VCaP (cell line): ENCODE measurements at regions not wholly inside any gene's neighbourhood (a gene's known extent, or its start where the extent isn't known, plus 50 kb on each side); places are given as distances from the start of the nearest gene placed in this dataset.
A peak's percentile ranks its signal among the peaks of the same experiment; 100 is the strongest.

ENCODE experiments used
- H3K27ac ChIP-seq: fragments of 450-650 bp; 2 replicates; pipeline ENCODE4 v1.5.1; 2017
- TF ChIP-seq, protein P1 (sequence below): fragments of 450-650 bp; conservative IDR thresholded peaks from 2 replicates; pipeline ENCODE4 v1.5.1; 2017; ENCODE audit warnings: mild to moderate bottlenecking, moderate library complexity

DNA sequence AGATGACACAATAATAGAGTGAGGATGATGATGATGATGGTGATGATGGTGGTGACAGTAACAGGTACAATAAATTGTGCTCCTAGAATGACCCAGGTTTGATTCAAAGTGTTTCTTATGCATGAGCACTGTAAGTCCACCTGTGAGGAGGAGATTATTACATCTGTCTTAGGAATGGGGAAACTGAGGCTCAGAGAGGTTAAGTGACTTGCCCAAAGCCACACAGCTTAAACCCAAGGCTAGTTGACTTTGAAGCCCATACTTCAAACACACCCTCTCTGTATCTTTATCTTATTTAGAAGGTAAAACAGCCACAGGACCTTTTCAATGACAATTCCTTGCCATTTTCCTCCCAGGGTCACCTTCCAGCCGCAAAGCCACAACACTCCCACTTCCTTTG lies 88.9 kb downstream of the MIAT start:
- H3K27ac ChIP-seq: no peak overlapping the region
- TF ChIP-seq, protein P1, sequence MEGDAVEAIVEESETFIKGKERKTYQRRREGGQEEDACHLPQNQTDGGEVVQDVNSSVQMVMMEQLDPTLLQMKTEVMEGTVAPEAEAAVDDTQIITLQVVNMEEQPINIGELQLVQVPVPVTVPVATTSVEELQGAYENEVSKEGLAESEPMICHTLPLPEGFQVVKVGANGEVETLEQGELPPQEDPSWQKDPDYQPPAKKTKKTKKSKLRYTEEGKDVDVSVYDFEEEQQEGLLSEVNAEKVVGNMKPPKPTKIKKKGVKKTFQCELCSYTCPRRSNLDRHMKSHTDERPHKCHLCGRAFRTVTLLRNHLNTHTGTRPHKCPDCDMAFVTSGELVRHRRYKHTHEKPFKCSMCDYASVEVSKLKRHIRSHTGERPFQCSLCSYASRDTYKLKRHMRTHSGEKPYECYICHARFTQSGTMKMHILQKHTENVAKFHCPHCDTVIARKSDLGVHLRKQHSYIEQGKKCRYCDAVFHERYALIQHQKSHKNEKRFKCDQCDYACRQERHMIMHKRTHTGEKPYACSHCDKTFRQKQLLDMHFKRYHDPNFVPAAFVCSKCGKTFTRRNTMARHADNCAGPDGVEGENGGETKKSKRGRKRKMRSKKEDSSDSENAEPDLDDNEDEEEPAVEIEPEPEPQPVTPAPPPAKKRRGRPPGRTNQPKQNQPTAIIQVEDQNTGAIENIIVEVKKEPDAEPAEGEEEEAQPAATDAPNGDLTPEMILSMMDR: no peak

DNA sequence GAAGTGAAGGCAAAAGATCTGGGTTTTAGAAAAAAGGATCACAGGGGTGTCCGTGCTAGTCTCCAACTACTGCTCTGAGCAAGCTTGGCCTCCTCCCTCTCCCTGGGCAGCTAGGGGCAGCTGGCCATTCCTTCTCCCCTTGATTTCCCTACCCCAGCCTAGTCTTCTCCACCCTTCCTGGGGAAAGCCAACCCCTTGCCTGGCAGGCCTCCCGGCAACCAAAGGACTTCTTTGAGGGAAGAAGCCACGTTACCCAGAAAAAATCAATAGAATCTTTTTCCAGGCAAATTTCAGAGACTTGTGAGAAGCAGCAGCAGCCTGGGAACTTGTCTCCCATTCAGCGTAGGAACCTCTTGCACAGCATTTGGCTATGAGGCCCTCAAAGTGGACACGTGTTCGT lies 91.5 kb downstream of the MIAT start:
- no peak overlapping the region for H3K27ac ChIP-seq
- TF ChIP-seq, protein P1: no peak

DNA sequence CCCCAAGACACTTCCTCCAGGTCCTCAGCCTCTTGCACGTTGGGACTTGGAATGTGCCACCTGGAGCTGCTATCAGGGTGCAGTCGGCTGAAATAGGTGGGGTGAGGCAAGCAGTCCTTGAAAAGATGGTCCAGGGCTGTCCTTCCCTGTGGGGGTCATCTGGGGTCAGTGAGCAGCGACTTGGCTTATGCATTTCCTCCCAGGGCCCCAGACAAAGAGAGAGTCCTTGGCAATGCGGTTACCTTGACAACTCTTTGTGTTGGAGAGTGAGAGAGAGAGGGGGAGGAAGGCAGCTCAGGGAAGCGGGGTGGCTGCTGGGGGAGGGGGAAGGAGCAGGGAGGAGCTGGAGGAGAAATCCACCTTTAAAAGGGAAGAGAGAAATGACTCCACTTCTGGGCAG lies 93.8 kb downstream of the MIAT start:
- TF ChIP-seq, protein P1: no peak
- no peak overlapping the region for H3K27ac ChIP-seq

DNA sequence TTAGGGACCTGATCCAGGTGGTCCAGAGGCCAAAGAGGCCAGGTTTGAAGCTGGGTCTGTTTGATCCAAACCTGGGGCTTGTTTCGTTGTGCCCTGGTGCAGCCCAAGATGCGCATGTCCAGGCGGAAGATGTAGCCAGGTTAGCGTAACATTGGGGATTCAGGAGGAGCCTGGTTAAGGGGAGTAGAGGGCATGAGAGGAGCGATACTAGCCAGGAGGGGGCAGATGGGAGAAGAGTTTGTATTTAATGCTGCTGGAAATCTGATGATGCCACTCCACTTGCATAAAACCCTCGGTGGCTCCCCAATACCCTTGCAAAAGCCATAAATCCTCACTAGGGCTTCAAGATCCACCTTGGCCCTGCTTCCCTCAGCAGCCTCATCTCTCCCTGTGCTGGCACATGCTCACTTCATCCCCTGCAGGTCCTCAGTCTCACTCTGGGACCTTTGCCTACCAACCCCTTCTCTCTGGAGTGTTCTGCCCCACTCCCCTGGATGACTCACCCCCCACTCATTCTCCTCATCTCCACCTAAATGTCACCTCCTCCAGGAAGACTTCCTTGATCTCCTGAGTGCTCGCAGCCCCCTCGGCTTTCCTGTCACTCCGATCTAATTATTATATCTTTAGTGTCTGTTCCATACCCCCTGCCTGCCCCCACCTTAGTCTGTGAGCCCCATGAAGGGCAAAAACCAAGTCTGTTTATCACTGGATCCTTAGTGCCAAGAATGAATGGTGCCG lies 95.9 kb downstream of the MIAT start:
- no peak overlapping the region for H3K27ac ChIP-seq
- TF ChIP-seq, protein P1: no peak

DNA sequence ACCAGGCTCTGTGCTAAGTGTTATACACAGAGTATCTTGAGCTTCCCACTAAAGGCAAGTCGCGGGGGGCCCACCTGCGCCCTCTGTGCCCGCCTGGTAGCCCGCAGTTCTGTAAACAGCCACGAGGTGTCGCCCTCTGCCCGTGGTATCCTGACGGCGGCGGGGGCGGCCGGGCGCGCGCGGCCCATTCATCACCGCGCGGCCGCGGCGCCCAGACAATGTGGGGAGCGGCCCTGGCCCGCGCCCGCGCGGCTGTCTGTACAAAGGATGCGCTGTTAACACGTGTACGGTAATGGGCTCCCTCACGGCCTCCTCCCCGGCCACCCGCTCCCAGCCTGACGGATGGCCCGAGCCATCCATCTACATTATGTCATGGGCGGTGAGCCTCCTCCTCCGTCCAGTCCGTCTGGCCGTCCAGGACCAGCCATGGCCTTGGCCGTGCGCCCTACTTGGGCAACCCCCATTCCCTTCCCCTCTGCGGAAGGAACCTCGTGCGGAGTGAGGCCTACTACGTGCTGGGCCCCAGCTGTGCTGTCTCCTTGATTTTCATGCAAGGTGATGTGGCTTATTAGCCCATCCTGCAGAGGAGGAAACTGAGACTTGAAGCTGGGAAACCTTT lies 99.4 kb downstream of the MIAT start:
- TF ChIP-seq, protein P1: peak; percentile 94
- no peak overlapping the region for H3K27ac ChIP-seq

DNA sequence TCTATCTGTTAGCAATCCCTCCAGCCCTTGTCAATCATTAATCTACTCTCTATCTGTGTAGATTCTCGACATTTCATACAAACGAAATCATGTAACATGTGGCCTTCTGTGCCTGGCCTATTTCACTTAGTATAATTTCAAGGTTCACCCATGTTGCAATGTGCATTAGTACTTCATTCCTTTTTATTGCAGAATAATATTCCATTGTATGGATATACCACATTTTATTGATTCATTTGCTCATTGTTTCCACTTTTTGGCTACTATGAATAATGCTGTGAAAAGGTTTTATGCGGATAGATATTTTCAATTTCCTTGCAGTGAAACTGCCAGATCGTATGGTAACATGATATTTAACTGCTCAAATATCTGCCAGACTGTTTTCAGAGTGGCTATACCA lies 100.1 kb downstream of the MIAT start:
- no peak overlapping the region for H3K27ac ChIP-seq
- TF ChIP-seq, protein P1: no peak

DNA sequence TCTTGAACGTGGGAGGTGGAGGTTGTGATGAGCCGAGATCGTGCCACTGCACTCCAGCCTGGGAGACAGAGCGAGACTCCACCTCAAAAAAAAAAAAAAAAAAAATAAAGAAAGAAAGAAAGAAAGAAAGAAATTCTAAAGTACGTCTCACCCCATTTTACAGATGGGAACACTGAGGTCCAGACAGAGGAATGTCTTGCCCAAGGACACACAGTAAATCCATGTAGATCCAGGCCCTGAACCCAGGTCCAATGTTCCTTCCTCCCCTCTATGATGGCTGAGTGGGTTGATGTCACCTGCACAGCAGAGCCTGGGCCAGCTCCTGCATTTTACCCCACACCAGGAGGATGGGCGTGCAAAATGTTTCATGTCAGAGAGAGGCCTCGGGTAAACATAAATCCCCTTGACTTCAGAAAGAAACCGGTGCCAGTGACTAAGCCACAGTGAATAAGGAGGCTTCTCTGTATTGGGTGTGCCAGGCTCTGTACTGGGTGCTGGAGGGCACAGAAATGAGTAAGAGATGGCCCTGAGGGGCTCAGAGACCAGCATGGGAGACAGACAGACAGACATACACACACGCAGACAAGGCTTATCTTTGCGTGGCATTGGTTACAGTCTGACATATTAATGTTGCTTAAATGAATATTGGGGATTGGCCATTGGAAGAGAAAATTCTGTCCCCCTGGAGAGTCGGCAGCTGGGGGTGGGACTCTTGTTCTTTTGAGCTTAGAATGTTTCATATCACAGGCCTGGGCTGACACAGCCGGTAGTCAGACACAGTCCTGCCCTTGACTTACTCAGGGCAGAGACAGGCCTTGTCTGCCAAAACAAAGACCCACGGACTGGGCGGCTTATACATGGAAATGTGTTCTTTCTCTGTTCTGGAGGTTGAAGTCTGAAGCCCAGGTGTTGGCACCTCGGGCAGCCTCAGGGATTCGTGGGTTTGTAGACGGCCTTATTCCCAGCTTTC lies 105.4 kb downstream of the MIAT start:
- peak overlapping the region; percentile 69 for H3K27ac ChIP-seq
- TF ChIP-seq, protein P1: no peak
